ENCODE measurements at regions not wholly inside any gene's neighbourhood (a gene's known extent, or its start where the extent isn't known, plus 50 kb on each side); places are given as distances from the start of the nearest gene placed in this dataset.

GRCh38 chr12:126847005-126847629 is 1419.9 kb upstream of the TMEM132C start:
- no peak for TF ChIP-seq POLR2A (IDR thresholded peaks at IDR 0.05)
- no peak for TF ChIP-seq CTCF (IDR thresholded peaks at IDR 0.05)

Measured in prostate gland (tissue), 2 donors.